Adrenal gland (tissue), 9 donors: ENCODE measurements at regions not wholly inside any gene's neighbourhood (a gene's known extent, or its start where the extent isn't known, plus 50 kb on each side); places are given as distances from the start of the nearest gene placed in this dataset.

Experiments
- DNase-seq, 7 donors: peaks; one replicate each; pipeline ENCODE4 v3.0.0-alpha.2; 2019 to 2020
- H3K27ac ChIP-seq, 5 donors: fragments of 200-600 bp; sonication (generic) in 4 of 5; 1 replicate in 3 of 5; 2 replicates in 2 of 5; pipeline versions ENCODE4 v1.5.1 to v1.8.0; 2016 to 2020; ENCODE audit warnings: mild to moderate bottlenecking in 1 of 5
- H3K27me3 ChIP-seq: fragments of 200-600 bp; 2 replicates; pipeline ENCODE4 v1.8.0; 2021
- H3K36me3 ChIP-seq, 2 donors: fragments of 200-600 bp; replicated peaks in 1 of 2; 1 replicate in 1 of 2; 2 replicates in 1 of 2; pipeline versions ENCODE4 v1.5.1 to v1.8.0; 2018 to 2022
- H3K4me1 ChIP-seq, 2 donors: fragments of 200-600 bp; replicated peaks in 1 of 2; 1 replicate in 1 of 2; 2 replicates in 1 of 2; pipeline versions ENCODE4 v1.5.1 to v1.8.0; 2018 to 2021
- H3K4me3 ChIP-seq, 4 donors: fragments of 200-600 bp; sonication (generic) in 3 of 4; one replicate each; pipeline ENCODE4 v1.5.1; 2016 to 2018
- H3K9me3 ChIP-seq, 3 donors: fragments of 200-600 bp; sonication (generic) in 1 of 3; replicated peaks in 1 of 3; 1 replicate in 2 of 3; 2 replicates in 1 of 3; pipeline versions ENCODE4 v1.5.1 to v1.8.0; 2016 to 2021
- CTCF ChIP-seq, 6 experiments: fragments of 450-650 bp in 4 of 6; fragments of 200-600 bp in 2 of 6; sonication (generic) in 1 of 6; IDR thresholded peaks; 1 replicate in 5 of 6; 2 replicates in 1 of 6; pipeline versions ENCODE4 v1.5.1 to v1.8.0; 2016 to 2021; ENCODE audit warnings: antibody characterized with exemption in 6 of 6, mild to moderate bottlenecking in 2 of 6, moderate library complexity in 1 of 6
- POLR2A ChIP-seq, 2 donors: fragments of 450-650 bp; IDR thresholded peaks; one replicate each; pipeline ENCODE4 v1.6.1; 2017; ENCODE audit warnings: antibody characterized with exemption in 2 of 2, mild to moderate bottlenecking in 2 of 2, moderate library complexity in 1 of 2
- WGBS, 4 donors: extraction: QIAGEN DNeasy Blood & Tissue Kit in 2 of 4; methylation state at CpG; one replicate each; pipeline versions ENCODE4 v1.1.5 to v1.1.7; 2013 to 2017; 5-methylcytosine and 5-hydroxymethylcytosine counted together
- intact Hi-C, 2 donors: fragments of 100-400 bp; cut with DNase I; formaldehyde crosslinking; loops; one replicate each; pipeline versions ENCODE4 v1.14.1 to v1.15.0; 2022 to 2023
- donor health status: healthy with polysubstance abuse.
- donor health status: Bipolar disorder and iron deficiency.
- donor health status: DM: yes; HTN: yes; CAD: no.
- donor health status: DM: no; HTN: no; CAD: no.
- donor health status: DM: no; HTN: no; CAD: no.

GRCh38 chr2:107553046-107553445 is 273.6 kb upstream of the RGPD4 start:
- DNase-seq: no peak
- WGBS, 4 donors: 61 to 82% (median 70%) methylated on average over 2 of the region's 2 CpGs
- H3K36me3 ChIP-seq: no peaks in the 10 kb centered on the region
- no peak overlapping the region for H3K27ac ChIP-seq
- no peaks in the 10 kb centered on the region for H3K4me1 ChIP-seq
- no peaks in the 10 kb centered on the region for H3K9me3 ChIP-seq
- no peak overlapping the region for H3K4me3 ChIP-seq
- intact Hi-C loops: no loop called here
- no peaks in the 10 kb centered on the region for H3K27me3 ChIP-seq
- no peak for TF ChIP-seq POLR2A (IDR thresholded peaks at IDR 0.05)
- no peak for TF ChIP-seq CTCF (IDR thresholded peaks at IDR 0.05)

GRCh38 chr2:107553539-107553938 is 273.2 kb upstream of the RGPD4 start:
- intact Hi-C loops: no loop called here
- no peak overlapping the region for H3K27ac ChIP-seq
- TF ChIP-seq POLR2A (IDR thresholded peaks at IDR 0.05): no peak
- TF ChIP-seq CTCF (IDR thresholded peaks at IDR 0.05): no peak
- WGBS, 4 donors: 62 to 72% (median 66%) methylated on average over 5 of the region's 5 CpGs
- H3K27me3 ChIP-seq: no peaks in the 10 kb centered on the region
- H3K9me3 ChIP-seq: no peaks in the 10 kb centered on the region
- no peaks in the 10 kb centered on the region for H3K36me3 ChIP-seq
- DNase-seq: peak in 1 of 7 donors; percentile 7
- no peaks in the 10 kb centered on the region for H3K4me1 ChIP-seq
- H3K4me3 ChIP-seq: no peak overlapping the region

- 55 to 70% (median 62%) methylated on average over 5 of the region's 5 CpGs for WGBS, 4 donors
- H3K4me1 ChIP-seq: no peaks in the 10 kb centered on the region
- H3K27ac ChIP-seq: no peak overlapping the region
- TF ChIP-seq POLR2A (IDR thresholded peaks at IDR 0.05) (no peak), CTCF (IDR thresholded peaks at IDR 0.05) (no peak)
- intact Hi-C loops: no loop called here
- no peak overlapping the region for H3K4me3 ChIP-seq
- DNase-seq: no peak
- H3K9me3 ChIP-seq: no peaks in the 10 kb centered on the region
- H3K27me3 ChIP-seq: no peaks in the 10 kb centered on the region
- no peaks in the 10 kb centered on the region for H3K36me3 ChIP-seq
Observed at GRCh38 chr2:107556038-107556627, 270.6 kb upstream of the RGPD4 start.

DNA sequence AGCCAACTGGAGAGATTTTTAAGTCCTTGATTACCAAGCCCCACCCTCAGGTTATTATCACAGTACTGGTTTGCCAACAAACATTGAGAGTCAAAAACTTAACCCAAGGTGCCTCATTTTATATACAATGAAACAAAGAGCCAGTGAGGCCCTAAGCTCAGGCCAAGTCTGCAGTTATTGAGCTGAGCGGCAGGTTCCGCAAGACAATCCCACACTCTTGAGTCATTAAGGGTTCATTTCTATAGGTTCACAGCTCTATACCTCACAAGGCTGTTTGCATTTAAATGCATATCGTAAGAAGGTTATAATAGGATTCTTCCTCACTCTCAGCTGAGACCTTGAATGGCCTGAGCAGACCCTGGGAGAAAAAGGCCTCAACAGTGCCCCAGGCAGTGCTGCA is 268.4 kb upstream of the RGPD4 start:
- H3K27me3 ChIP-seq: no peaks in the 10 kb centered on the region
- intact Hi-C loops: no loop called here
- no peak for TF ChIP-seq POLR2A (IDR thresholded peaks at IDR 0.05)
- TF ChIP-seq CTCF (IDR thresholded peaks at IDR 0.05): no peak

More for the DNA sequence above, 268.4 kb upstream of the RGPD4 start:
- Histone ChIP-seq H3K4me3 (no peak overlapping the region), H3K9me3 (no peaks in the 10 kb centered on the region), H3K4me1 (no peaks in the 10 kb centered on the region), H3K36me3 (no peaks in the 10 kb centered on the region), H3K27ac (no peak overlapping the region)
- no peak for DNase-seq
- WGBS, 4 donors: 86 to 95% (median 89%) methylated on average over 3 of the region's 3 CpGs
